DND-41 (cell line): ENCODE measurements at regions not wholly inside any gene's neighbourhood (a gene's known extent, or its start where the extent isn't known, plus 50 kb on each side); places are given as distances from the start of the nearest gene placed in this dataset.

Experiments
- EZH2 ChIP-seq: IDR thresholded peaks from 3 replicates; pipeline ENCODE4 v1.6.1; 2012; ENCODE audit warnings: borderline replicate concordance, low read depth, mild to moderate bottlenecking, moderate library complexity, low read length, inconsistent platforms; ENCODE audit not compliant: severe bottlenecking
- TF ChIP-seq, protein P1 (sequence below): IDR thresholded peaks from 2 replicates; pipeline ENCODE4 v1.5.1; 2012; ENCODE audit warnings: borderline replicate concordance, low read length, moderate library complexity, mild to moderate bottlenecking; ENCODE audit not compliant: poor library complexity, severe bottlenecking; ENCODE audit errors: extremely low read depth

DNA sequence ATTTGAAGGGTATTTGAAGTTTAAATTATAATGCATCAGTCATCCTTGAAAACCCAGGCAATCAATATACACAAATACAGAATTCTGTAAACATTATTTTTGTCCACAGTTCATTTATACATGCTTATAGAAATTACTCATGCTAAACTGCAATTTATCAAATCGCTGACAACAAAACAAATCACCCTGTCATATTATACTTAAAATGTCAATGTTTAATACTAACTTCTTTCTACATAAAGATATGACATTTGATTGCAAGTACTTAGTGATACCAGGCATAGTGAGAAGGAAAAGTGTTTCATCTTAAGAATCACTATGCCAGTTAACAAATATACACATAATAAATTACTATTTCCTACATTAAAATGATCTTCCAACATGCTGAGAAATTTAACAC is 232.0 kb downstream of the PCDH20 start:
- TF ChIP-seq, protein P1, sequence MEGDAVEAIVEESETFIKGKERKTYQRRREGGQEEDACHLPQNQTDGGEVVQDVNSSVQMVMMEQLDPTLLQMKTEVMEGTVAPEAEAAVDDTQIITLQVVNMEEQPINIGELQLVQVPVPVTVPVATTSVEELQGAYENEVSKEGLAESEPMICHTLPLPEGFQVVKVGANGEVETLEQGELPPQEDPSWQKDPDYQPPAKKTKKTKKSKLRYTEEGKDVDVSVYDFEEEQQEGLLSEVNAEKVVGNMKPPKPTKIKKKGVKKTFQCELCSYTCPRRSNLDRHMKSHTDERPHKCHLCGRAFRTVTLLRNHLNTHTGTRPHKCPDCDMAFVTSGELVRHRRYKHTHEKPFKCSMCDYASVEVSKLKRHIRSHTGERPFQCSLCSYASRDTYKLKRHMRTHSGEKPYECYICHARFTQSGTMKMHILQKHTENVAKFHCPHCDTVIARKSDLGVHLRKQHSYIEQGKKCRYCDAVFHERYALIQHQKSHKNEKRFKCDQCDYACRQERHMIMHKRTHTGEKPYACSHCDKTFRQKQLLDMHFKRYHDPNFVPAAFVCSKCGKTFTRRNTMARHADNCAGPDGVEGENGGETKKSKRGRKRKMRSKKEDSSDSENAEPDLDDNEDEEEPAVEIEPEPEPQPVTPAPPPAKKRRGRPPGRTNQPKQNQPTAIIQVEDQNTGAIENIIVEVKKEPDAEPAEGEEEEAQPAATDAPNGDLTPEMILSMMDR, result no peak
- no peak for TF ChIP-seq EZH2
